A673 (cell line): ENCODE measurements at regions not wholly inside any gene's neighbourhood (a gene's known extent, or its start where the extent isn't known, plus 50 kb on each side); places are given as distances from the start of the nearest gene placed in this dataset.

ENCODE experiments used
- CTCF ChIP-seq: fragments of 300-800, 200-600 bp; sonication (generic); conservative IDR thresholded peaks from 2 replicates; pipeline ENCODE4 v1.5.1; 2017; ENCODE audit warnings: low read depth, mild to moderate bottlenecking, antibody characterized with exemption, low read length, moderate library complexity, mixed read lengths
- EZH2 ChIP-seq: fragments of 200-600 bp; sonication (generic); IDR thresholded peaks from 2 replicates; pipeline ENCODE4 v1.6.1; 2017; ENCODE audit warnings: borderline replicate concordance, low read depth, mild to moderate bottlenecking, mixed read lengths, antibody characterized with exemption, low read length; ENCODE audit not compliant: poor library complexity, severe bottlenecking

DNA sequence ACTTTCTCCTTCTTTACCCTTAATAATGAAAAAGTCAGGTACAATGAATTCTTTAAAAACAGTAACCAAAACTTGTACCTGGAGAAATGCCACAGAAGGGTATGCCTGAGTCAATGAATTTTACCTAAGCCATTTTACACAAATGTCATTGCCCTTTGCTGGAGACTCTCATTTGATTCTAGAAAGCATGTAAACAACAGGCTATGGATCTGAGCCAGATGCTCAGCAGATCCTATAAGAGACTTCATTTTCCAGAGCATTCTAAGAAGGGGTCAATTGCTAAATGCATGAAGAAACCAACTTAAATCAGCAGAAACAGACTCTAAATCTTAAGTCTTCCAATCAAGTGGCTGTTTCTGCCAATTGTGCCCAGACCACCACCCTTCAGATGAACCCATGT, 83.8 kb upstream of the GALNT15 start:
- TF ChIP-seq CTCF (no peak), EZH2 (no peak)
